DND-41 (cell line): ENCODE measurements at regions not wholly inside any gene's neighbourhood (a gene's known extent, or its start where the extent isn't known, plus 50 kb on each side); places are given as distances from the start of the nearest gene placed in this dataset.

Source experiments
- ATAC-seq: fragments of 200-7000 bp; cut with Tn5 transposase; 3 replicates; pipeline ENCODE4 v1.9.1; 2021; ENCODE audit warnings: low read depth; ENCODE audit not compliant: insufficient read depth
- DNase-seq: peaks from one replicate; pipeline ENCODE4 v3.0.0-alpha.2; 2020
- H2AFZ ChIP-seq: 2 replicates; pipeline ENCODE4 v1.6.0; 2012; ENCODE audit warnings: low read depth, low read length
- H3K27ac ChIP-seq: 2 replicates; pipeline ENCODE4 v1.5.1; 2012; ENCODE audit warnings: low read length, inconsistent platforms
- H3K27me3 ChIP-seq: fragments of 200-600 bp; sonication (generic); 2 replicates; pipeline ENCODE4 v1.6.0; 2012; ENCODE audit warnings: low read length, mild to moderate bottlenecking, inconsistent platforms; ENCODE audit not compliant: insufficient read depth, poor library complexity
- H3K36me3 ChIP-seq: 2 replicates; pipeline ENCODE4 v1.5.1; 2012; ENCODE audit warnings: low read length, inconsistent platforms; ENCODE audit not compliant: insufficient read depth
- H3K4me1 ChIP-seq: 2 replicates; pipeline ENCODE4 v1.5.1; 2012; ENCODE audit warnings: mild to moderate bottlenecking, low read length; ENCODE audit not compliant: insufficient read depth
- H3K4me2 ChIP-seq: 2 replicates; pipeline ENCODE4 v1.6.0; 2012; ENCODE audit warnings: mild to moderate bottlenecking, moderate library complexity, low read length, inconsistent platforms; ENCODE audit not compliant: insufficient read depth
- H3K4me3 ChIP-seq, 2 experiments: fragments of 200-600 bp in 1 of 2; shearing (Covaris generic) in 1 of 2; 2 replicates each; pipeline ENCODE4 v1.5.1; 2012 to 2016; ENCODE audit warnings: inconsistent platforms in 2 of 2, low read length in 2 of 2, mild to moderate bottlenecking in 2 of 2, low read depth in 1 of 2, moderate library complexity in 1 of 2
- H3K79me2 ChIP-seq: 2 replicates; pipeline ENCODE4 v1.6.0; 2012; ENCODE audit warnings: low read length, inconsistent platforms; ENCODE audit not compliant: insufficient read depth
- H3K9ac ChIP-seq: 2 replicates; pipeline ENCODE4 v1.6.0; 2012; ENCODE audit warnings: low read depth, mild to moderate bottlenecking, inconsistent platforms, low read length, moderate library complexity
- H3K9me3 ChIP-seq: 2 replicates; pipeline ENCODE4 v1.5.1; 2012; ENCODE audit warnings: low read length, moderate library complexity, mild to moderate bottlenecking, inconsistent platforms; ENCODE audit not compliant: insufficient read depth, severe bottlenecking
- H4K20me1 ChIP-seq: 2 replicates; pipeline ENCODE4 v1.6.0; 2012; ENCODE audit warnings: low read length; ENCODE audit not compliant: insufficient read depth
- CTCF ChIP-seq: IDR thresholded peaks from 2 replicates; pipeline ENCODE4 v1.5.1; 2012; ENCODE audit warnings: borderline replicate concordance, low read length, moderate library complexity, mild to moderate bottlenecking; ENCODE audit not compliant: poor library complexity, severe bottlenecking; ENCODE audit errors: extremely low read depth
- EZH2 ChIP-seq: IDR thresholded peaks from 3 replicates; pipeline ENCODE4 v1.6.1; 2012; ENCODE audit warnings: borderline replicate concordance, low read depth, mild to moderate bottlenecking, moderate library complexity, low read length, inconsistent platforms; ENCODE audit not compliant: severe bottlenecking

DNA sequence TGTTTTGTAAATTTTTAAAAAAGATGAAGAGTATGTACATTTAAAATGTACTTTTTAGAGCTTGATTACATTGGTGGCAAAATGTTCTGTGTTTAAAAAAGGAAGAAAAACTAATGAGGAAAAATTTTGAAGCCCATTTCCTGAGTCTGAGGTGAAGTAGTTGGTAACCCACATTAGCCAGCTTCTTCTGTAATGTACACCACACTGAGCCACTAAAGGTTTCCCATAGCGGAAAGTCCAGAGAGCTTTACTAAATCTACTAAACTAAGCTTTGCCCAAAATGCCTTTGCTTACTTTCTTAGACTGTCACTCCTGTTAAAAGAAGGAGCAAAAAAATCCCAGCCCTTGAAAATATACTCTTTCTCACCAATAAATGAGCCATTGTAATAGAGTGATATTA is 804.8 kb upstream of the ZEB2 start:
- peak; percentile 55 for ATAC-seq

GRCh38 chr2:145323512-145323911 is 803.6 kb upstream of the ZEB2 start:
- H3K4me1 ChIP-seq: peaks cover 42% of the 10 kb centered on the region
- ATAC-seq: peak; percentile 94
- H2AFZ ChIP-seq: no peak overlapping the region
- H4K20me1 ChIP-seq: no peaks in the 10 kb centered on the region
- H3K4me2 ChIP-seq: peak overlapping the region; percentile 46
- no peaks in the 10 kb centered on the region for H3K36me3 ChIP-seq
- peak overlapping the region; percentile 37 for H3K27ac ChIP-seq
- no peaks in the 10 kb centered on the region for H3K9me3 ChIP-seq
- no peaks in the 10 kb centered on the region for H3K27me3 ChIP-seq
- peak; percentile 42 for DNase-seq
- TF ChIP-seq EZH2: no peak
- no peak for TF ChIP-seq CTCF
- no peak overlapping the region for H3K4me3 ChIP-seq
- H3K9ac ChIP-seq: no peak overlapping the region
- no peaks in the 10 kb centered on the region for H3K79me2 ChIP-seq

More for the DNA sequence above, 804.8 kb upstream of the ZEB2 start:
- Histone ChIP-seq H2AFZ (no peak overlapping the region), H3K4me3 (no peak overlapping the region), H4K20me1 (no peaks in the 10 kb centered on the region), H3K4me2 (peak overlapping the region; percentile 46; the same call in 1 of the 2 replicates), H3K79me2 (no peaks in the 10 kb centered on the region), H3K27me3 (no peaks in the 10 kb centered on the region), H3K9ac (no peak overlapping the region), H3K4me1 (peaks cover 42% of the 10 kb centered on the region), H3K27ac (peak overlapping the region; percentile 37; the same call in 1 of the 2 replicates), H3K36me3 (no peaks in the 10 kb centered on the region), H3K9me3 (no peaks in the 10 kb centered on the region)
- DNase-seq: peak; percentile 21
- no peak for TF ChIP-seq EZH2
- TF ChIP-seq CTCF: no peak

DNA sequence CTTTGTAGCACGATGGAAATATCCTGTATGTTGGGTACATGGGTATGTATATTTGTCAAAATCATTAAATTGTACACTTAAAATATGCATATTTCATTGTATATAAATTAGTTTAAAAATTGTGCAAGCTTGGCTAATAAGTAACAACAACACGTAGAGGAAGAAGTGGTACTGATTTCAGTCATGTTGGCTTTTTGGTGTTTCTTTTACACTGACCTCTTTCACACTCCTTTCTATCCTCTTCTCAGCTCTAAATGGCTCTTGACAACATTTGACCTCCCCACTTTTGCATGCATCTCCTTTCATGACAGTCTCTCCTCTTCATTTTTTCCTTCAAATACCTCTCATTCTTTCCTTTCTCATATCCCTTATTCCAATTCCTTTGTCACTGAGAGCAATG is 801.4 kb upstream of the ZEB2 start:
- no peak overlapping the region for H2AFZ ChIP-seq
- no peak for ATAC-seq

More for the DNA sequence above, 801.4 kb upstream of the ZEB2 start:
- DNase-seq: no peak
- Histone ChIP-seq H3K9ac (no peak overlapping the region), H3K27me3 (no peaks in the 10 kb centered on the region), H3K4me1 (peaks cover 41% of the 10 kb centered on the region), H4K20me1 (no peaks in the 10 kb centered on the region), H3K27ac (no peak overlapping the region), H3K4me3 (no peak overlapping the region), H3K4me2 (no peak overlapping the region), H3K36me3 (no peaks in the 10 kb centered on the region), H3K9me3 (no peaks in the 10 kb centered on the region), H3K79me2 (no peaks in the 10 kb centered on the region)
- TF ChIP-seq CTCF: no peak
- no peak for TF ChIP-seq EZH2
